Astrocyte (in vitro differentiated cells and primary cell): ENCODE measurements at regions not wholly inside any gene's neighbourhood (a gene's known extent, or its start where the extent isn't known, plus 50 kb on each side); places are given as distances from the start of the nearest gene placed in this dataset.

Source experiments
- DNase-seq: peaks from one replicate; pipeline ENCODE4 v3.0.0-alpha.2; 2010; ENCODE audit warnings: low read depth
- FAIRE-seq: peaks from 2 replicates; lab custom pipeline; 2011; peaks lifted over from hg19 to GRCh38; lab: Jason Lieb, UNC
- H2AFZ ChIP-seq: 2 replicates; pipeline ENCODE4 v1.6.0; 2012; ENCODE audit warnings: low read depth, low read length, inconsistent platforms
- H3K27ac ChIP-seq: 2 replicates; pipeline ENCODE4 v1.5.1; 2011; ENCODE audit warnings: low read depth, low read length, inconsistent platforms
- H3K27me3 ChIP-seq: 2 replicates; pipeline ENCODE4 v1.6.0; 2011; ENCODE audit warnings: low read length, inconsistent platforms; ENCODE audit not compliant: insufficient read depth
- H3K36me3 ChIP-seq: 2 replicates; pipeline ENCODE4 v1.5.1; 2011; ENCODE audit warnings: low read length, inconsistent platforms; ENCODE audit not compliant: insufficient read depth
- H3K4me1 ChIP-seq: 2 replicates; pipeline ENCODE4 v1.5.1; 2011; ENCODE audit warnings: low read length, inconsistent platforms; ENCODE audit not compliant: insufficient read depth
- H3K4me2 ChIP-seq: 2 replicates; pipeline ENCODE4 v1.6.0; 2012; ENCODE audit warnings: low read length, inconsistent platforms
- H3K4me3 ChIP-seq: 2 replicates; pipeline ENCODE4 v1.5.1; 2011; ENCODE audit warnings: low read depth, mild to moderate bottlenecking, low read length, inconsistent platforms; ENCODE audit not compliant: insufficient read depth
- H3K79me2 ChIP-seq: 2 replicates; pipeline ENCODE4 v1.6.0; 2012; ENCODE audit warnings: mild to moderate bottlenecking, low read length, inconsistent platforms; ENCODE audit not compliant: insufficient read depth
- H3K9ac ChIP-seq: 2 replicates; pipeline ENCODE4 v1.6.0; 2012; ENCODE audit warnings: mild to moderate bottlenecking, low read length, inconsistent platforms
- H3K9me3 ChIP-seq: 2 replicates; pipeline ENCODE4 v1.5.1; 2012; ENCODE audit warnings: low read depth, mild to moderate bottlenecking, low read length, inconsistent platforms; ENCODE audit not compliant: insufficient read depth
- H4K20me1 ChIP-seq: 2 replicates; pipeline ENCODE4 v1.6.0; 2012; ENCODE audit warnings: low read length, inconsistent platforms; ENCODE audit not compliant: insufficient read depth
- H3K27ac Mint-ChIP-seq: one replicate; pipeline ENCODE4 v1.8.0; 2021; ENCODE audit warnings: mild to moderate bottlenecking, mixed read lengths; ENCODE audit not compliant: unreplicated experiment
- H3K27me3 Mint-ChIP-seq: one replicate; pipeline ENCODE4 v1.8.0; 2021; ENCODE audit warnings: low read depth, mixed read lengths; ENCODE audit not compliant: unreplicated experiment
- H3K36me3 Mint-ChIP-seq: one replicate; pipeline ENCODE4 v1.8.0; 2021; ENCODE audit warnings: low read depth, mixed read lengths; ENCODE audit not compliant: unreplicated experiment
- H3K4me1 Mint-ChIP-seq: one replicate; pipeline ENCODE4 v1.8.0; 2021; ENCODE audit warnings: low read depth, mixed read lengths; ENCODE audit not compliant: unreplicated experiment
- H3K4me3 Mint-ChIP-seq: one replicate; pipeline ENCODE4 v1.8.0; 2021; ENCODE audit warnings: mild to moderate bottlenecking, moderate library complexity, mixed read lengths; ENCODE audit not compliant: unreplicated experiment
- H3K9me3 Mint-ChIP-seq: one replicate; pipeline ENCODE4 v1.8.0; 2021; ENCODE audit warnings: mild to moderate bottlenecking, mixed read lengths; ENCODE audit not compliant: unreplicated experiment
- EZH2 ChIP-seq: IDR thresholded peaks from 2 replicates; pipeline ENCODE4 v1.6.1; 2012; ENCODE audit warnings: mild to moderate bottlenecking, low read length, inconsistent platforms; ENCODE audit not compliant: insufficient read depth
- TF ChIP-seq, protein P1 (sequence below): IDR thresholded peaks from 2 replicates; pipeline ENCODE4 v1.5.1; 2011; ENCODE audit warnings: low read depth, mild to moderate bottlenecking, inconsistent platforms, low read length, moderate library complexity; ENCODE audit not compliant: insufficient read depth

DNA sequence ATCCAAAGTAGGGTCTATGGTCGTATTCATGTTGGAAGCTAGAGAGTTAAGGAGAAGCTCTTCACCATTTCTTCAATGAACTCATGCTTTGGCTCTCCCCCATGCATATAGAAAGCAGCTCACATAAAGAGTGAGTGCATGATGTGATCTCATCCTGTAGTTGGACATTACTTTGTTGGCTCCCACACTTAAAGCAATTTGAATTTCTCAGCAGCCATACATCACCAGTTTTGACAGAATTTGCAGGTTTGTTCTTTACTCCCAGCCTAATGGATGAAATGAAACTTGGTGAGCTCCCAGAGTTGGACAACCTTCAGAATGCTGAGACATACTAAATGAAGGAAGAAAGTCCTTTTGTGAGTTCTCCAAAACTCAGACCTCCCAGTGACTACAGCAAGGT is 613.5 kb downstream of the IQCM start:
- H3K27me3 Mint-ChIP-seq = no peaks in the 10 kb centered on the region
- no peak for FAIRE-seq

DNA sequence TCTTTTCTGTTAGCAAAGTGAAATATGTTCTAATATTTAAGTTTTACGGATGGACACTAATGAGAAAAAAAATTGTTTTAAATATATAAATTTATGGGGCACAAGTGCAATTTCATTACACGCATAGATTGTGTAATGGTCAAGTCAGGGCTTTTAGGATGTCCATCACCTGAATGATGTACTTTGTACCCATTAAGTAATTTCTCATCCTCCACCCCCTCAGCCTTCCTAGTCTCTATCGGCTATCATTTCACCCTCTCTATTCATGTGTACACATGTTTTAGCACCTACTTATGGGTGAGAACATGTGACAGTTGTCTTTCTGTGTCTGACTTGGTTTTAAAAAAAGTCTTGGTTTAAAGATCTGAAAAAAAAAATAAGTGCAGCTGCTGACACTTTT is 616.0 kb downstream of the IQCM start:
- Histone ChIP-seq H3K27me3 (no peaks in the 10 kb centered on the region), H3K4me2 (no peak overlapping the region), H4K20me1 (no peaks in the 10 kb centered on the region), H3K9ac (no peak overlapping the region), H3K27ac (no peak overlapping the region), H3K4me1 (no peaks in the 10 kb centered on the region), H3K9me3 (no peaks in the 10 kb centered on the region), H2AFZ (no peak overlapping the region), H3K4me3 (no peak overlapping the region), H3K79me2 (no peaks in the 10 kb centered on the region), H3K36me3 (no peaks in the 10 kb centered on the region)
- Mint-ChIP-seq H3K4me3 (no peak overlapping the region), H3K36me3 (no peaks in the 10 kb centered on the region), H3K27me3 (no peaks in the 10 kb centered on the region), H3K27ac (no peak overlapping the region), H3K4me1 (no peaks in the 10 kb centered on the region), H3K9me3 (no peaks in the 10 kb centered on the region)
- DNase-seq (no peak), FAIRE-seq (no peak)
- TF ChIP-seq EZH2 = no peak
- TF ChIP-seq, protein P1, sequence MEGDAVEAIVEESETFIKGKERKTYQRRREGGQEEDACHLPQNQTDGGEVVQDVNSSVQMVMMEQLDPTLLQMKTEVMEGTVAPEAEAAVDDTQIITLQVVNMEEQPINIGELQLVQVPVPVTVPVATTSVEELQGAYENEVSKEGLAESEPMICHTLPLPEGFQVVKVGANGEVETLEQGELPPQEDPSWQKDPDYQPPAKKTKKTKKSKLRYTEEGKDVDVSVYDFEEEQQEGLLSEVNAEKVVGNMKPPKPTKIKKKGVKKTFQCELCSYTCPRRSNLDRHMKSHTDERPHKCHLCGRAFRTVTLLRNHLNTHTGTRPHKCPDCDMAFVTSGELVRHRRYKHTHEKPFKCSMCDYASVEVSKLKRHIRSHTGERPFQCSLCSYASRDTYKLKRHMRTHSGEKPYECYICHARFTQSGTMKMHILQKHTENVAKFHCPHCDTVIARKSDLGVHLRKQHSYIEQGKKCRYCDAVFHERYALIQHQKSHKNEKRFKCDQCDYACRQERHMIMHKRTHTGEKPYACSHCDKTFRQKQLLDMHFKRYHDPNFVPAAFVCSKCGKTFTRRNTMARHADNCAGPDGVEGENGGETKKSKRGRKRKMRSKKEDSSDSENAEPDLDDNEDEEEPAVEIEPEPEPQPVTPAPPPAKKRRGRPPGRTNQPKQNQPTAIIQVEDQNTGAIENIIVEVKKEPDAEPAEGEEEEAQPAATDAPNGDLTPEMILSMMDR = no peak

More for the DNA sequence above, 613.5 kb downstream of the IQCM start:
- Histone ChIP-seq H3K27me3 (no peaks in the 10 kb centered on the region), H4K20me1 (no peaks in the 10 kb centered on the region), H3K4me1 (no peaks in the 10 kb centered on the region), H3K36me3 (no peaks in the 10 kb centered on the region), H3K27ac (no peak overlapping the region), H3K9me3 (no peaks in the 10 kb centered on the region), H3K4me2 (no peak overlapping the region), H3K9ac (no peak overlapping the region), H2AFZ (no peak overlapping the region), H3K4me3 (no peak overlapping the region), H3K79me2 (no peaks in the 10 kb centered on the region)
- TF ChIP-seq, protein P1 = no peak
- TF ChIP-seq EZH2 = no peak
- peak; percentile 43 for DNase-seq
- Mint-ChIP-seq H3K4me1 (no peaks in the 10 kb centered on the region), H3K36me3 (no peaks in the 10 kb centered on the region), H3K4me3 (no peak overlapping the region), H3K9me3 (no peaks in the 10 kb centered on the region), H3K27ac (no peak overlapping the region)

DNA sequence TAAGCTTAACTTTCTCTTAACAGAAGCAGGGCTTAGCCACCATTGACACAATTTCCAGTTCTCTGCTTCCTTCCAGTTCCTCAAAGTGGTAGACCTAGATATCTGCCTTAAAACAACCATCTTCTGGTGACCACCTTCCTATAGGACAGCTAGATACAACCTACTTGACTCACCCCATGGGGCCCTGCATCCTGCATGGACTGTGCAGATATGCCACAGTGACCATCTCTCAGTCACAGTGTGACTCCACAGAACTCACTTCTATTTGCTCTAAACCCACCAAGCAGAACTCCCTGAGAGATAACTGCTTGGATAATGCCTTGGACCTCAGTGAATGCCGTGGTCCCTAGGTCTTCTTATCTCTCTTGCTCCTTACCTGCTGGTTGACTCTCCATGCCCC is 621.6 kb downstream of the IQCM start:
- Histone ChIP-seq H3K9ac (no peak overlapping the region), H2AFZ (no peak overlapping the region), H3K27me3 (no peaks in the 10 kb centered on the region), H3K9me3 (no peaks in the 10 kb centered on the region), H3K27ac (no peak overlapping the region), H3K4me2 (no peak overlapping the region), H3K4me1 (no peaks in the 10 kb centered on the region), H3K36me3 (no peaks in the 10 kb centered on the region), H4K20me1 (no peaks in the 10 kb centered on the region), H3K79me2 (no peaks in the 10 kb centered on the region), H3K4me3 (no peak overlapping the region)
- TF ChIP-seq, protein P1 = no peak
- no peak for TF ChIP-seq EZH2
- no peaks in the 10 kb centered on the region for H3K4me1 Mint-ChIP-seq
- DNase-seq (no peak), FAIRE-seq (no peak)
- no peaks in the 10 kb centered on the region for H3K36me3 Mint-ChIP-seq
- H3K27me3 Mint-ChIP-seq = no peaks in the 10 kb centered on the region
- H3K9me3 Mint-ChIP-seq = no peaks in the 10 kb centered on the region
- H3K27ac Mint-ChIP-seq = no peak overlapping the region
- no peak overlapping the region for H3K4me3 Mint-ChIP-seq
